DMS114 treated with DMSO at 0.1 percent for 48 hours (cell line): ENCODE measurements at regions not wholly inside any gene's neighbourhood (a gene's known extent, or its start where the extent isn't known, plus 50 kb on each side); places are given as distances from the start of the nearest gene placed in this dataset.

Source experiments
- DNase-seq: peaks from one replicate; lab custom pipeline; 2025; ENCODE audit not compliant: unreplicated experiment; lab: John Stamatoyannopoulos, UW

- DNase-seq = no peak
Measured at GRCh38 chr21:25384782-25385181, 222.5 kb downstream of the MRPL39 start.

GRCh38 chr21:25383545-25383944 lies 223.7 kb downstream of the MRPL39 start:
- DNase-seq = no peak

- DNase-seq = no peak
Measured at GRCh38 chr21:25381936-25382452, 225.3 kb downstream of the MRPL39 start.

- DNase-seq = no peak
Measured at GRCh38 chr21:25375675-25376074, 231.6 kb downstream of the MRPL39 start.

GRCh38 chr21:25373126-25374082 lies 233.9 kb downstream of the MRPL39 start:
- DNase-seq = no peak

- no peak for DNase-seq
Measured at GRCh38 chr21:25371841-25372425, 235.3 kb downstream of the MRPL39 start.

GRCh38 chr21:25370311-25370744 lies 237.0 kb downstream of the MRPL39 start:
- no peak for DNase-seq

- DNase-seq = no peak
Measured at GRCh38 chr21:25369524-25370300, 237.6 kb downstream of the MRPL39 start.

- no peak for DNase-seq
Measured at GRCh38 chr21:25368531-25368930, 238.8 kb downstream of the MRPL39 start.

GRCh38 chr21:25366116-25366515 lies 241.2 kb downstream of the MRPL39 start:
- no peak for DNase-seq

GRCh38 chr21:25362375-25363267 lies 244.7 kb downstream of the MRPL39 start:
- no peak for DNase-seq

GRCh38 chr21:25361765-25362164 lies 245.5 kb downstream of the MRPL39 start:
- no peak for DNase-seq

- no peak for DNase-seq
Measured at GRCh38 chr21:25361097-25361496, 246.2 kb downstream of the MRPL39 start.

GRCh38 chr21:25360593-25360992 lies 246.7 kb downstream of the MRPL39 start:
- no peak for DNase-seq

- DNase-seq = no peak
Measured at GRCh38 chr21:25359724-25360123, 247.6 kb downstream of the MRPL39 start.

- DNase-seq = no peak
Measured at GRCh38 chr21:25350056-25350455, 257.2 kb downstream of the MRPL39 start.

- no peak for DNase-seq
Measured at GRCh38 chr21:25343774-25344545, 263.3 kb downstream of the MRPL39 start.

- no peak for DNase-seq
Measured at GRCh38 chr21:25342816-25343215, 264.5 kb downstream of the MRPL39 start.

- DNase-seq = no peak
Measured at GRCh38 chr21:25341981-25342380, 265.3 kb downstream of the MRPL39 start.

GRCh38 chr21:25338415-25338814 lies 268.9 kb downstream of the MRPL39 start:
- DNase-seq = no peak
